ENCODE measurements at regions not wholly inside any gene's neighbourhood (a gene's known extent, or its start where the extent isn't known, plus 50 kb on each side); places are given as distances from the start of the nearest gene placed in this dataset.

DNA sequence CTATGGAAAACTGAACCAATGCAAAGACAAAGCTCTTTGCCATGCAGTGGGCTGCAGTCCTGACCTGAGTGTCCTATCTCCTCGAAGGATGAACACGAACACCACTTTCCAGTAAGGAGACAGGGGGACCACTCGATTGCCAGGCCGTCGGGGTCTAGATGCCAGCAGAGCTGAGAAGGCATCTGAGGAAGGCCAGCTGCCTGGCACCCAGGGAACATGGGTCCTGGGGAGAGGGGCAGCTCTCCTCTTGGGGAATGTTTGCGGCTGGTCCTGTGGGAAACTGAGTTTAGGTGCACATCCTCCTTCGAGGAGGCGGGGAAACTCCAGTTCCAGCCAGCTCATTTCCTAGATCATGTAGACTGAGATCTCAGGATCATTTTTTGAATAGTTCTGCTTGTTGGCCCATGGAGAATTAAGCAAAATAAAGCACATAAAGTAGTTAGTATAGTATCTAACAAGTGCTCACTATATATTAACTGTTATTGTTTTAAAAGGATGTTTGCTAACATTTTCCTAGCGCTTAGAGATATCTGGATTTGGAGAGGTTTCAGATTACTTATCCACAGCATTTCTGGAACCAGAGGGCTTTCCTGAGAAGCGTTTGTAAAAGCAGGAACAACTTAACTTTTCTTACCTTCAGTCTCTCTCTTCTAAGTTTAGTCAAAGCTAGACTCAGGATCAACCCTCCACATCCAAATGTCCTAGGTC is 225.3 kb upstream of the FOXQ1 start:
- no peak for DNase-seq

DNA sequence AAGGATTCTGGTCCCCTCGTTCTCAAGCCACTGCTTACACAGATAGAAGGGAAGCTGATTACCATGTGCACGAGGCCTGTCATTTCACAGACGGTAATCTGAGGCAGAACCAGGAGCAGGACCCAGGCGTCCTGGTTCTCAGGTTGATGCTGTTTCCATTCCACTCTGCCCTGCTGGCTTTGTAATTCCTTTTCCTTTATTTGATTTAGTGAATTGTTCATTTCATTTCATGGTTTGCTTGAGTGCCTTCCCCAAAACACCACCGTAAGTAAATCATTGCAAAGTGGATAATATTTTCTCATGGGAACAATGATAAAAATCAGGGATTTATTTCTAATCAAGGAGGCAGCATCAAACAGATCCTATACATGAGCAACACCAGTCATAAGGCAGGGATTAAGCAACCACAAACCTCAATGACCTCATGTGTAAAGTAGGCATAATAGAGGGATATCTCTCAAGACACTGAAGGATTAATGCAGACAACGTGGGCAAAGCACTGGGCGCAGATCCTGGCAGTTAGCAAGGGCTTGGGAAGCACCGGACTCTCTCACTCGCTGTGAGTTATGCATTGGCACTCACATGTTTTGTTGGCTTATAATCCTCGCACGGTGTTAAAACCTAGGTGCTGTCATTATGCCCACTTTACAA is 229.5 kb upstream of the FOXQ1 start:
- DNase-seq, result peak; percentile 48

DNA sequence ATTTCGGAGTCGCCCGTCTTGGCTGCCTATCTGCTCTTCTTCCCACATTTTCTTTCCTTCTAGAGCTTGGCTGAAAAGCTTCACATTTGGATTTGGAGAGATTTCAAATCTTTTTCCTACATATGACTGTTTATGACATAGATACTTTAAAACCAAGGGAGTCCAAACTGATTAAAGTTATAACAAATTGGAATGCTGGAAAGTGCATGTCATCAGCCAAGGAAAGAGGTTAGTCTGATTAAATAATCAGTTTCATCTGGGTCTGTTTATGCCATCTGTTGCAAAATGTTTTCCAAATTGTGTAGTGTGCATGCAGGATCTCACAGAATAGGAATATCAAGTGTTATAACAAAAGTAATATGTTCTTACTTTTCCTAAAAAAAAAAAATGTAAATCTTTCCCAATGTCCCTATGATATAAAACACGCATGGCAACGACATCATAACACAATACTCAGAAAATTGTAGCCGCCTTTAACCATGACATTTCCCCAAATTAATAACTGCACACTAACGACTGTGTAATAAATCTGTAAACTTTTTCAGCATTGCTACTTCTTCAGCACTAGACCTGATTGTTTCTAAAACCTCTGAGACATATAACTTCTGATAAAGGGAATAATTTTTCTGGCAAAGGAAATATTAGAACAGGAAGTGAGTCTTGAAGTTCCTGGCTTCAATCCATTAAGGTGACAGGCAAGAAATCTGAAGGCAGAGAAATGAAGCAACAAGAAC is 230.2 kb upstream of the FOXQ1 start:
- DNase-seq, result peak; percentile 96

DNA sequence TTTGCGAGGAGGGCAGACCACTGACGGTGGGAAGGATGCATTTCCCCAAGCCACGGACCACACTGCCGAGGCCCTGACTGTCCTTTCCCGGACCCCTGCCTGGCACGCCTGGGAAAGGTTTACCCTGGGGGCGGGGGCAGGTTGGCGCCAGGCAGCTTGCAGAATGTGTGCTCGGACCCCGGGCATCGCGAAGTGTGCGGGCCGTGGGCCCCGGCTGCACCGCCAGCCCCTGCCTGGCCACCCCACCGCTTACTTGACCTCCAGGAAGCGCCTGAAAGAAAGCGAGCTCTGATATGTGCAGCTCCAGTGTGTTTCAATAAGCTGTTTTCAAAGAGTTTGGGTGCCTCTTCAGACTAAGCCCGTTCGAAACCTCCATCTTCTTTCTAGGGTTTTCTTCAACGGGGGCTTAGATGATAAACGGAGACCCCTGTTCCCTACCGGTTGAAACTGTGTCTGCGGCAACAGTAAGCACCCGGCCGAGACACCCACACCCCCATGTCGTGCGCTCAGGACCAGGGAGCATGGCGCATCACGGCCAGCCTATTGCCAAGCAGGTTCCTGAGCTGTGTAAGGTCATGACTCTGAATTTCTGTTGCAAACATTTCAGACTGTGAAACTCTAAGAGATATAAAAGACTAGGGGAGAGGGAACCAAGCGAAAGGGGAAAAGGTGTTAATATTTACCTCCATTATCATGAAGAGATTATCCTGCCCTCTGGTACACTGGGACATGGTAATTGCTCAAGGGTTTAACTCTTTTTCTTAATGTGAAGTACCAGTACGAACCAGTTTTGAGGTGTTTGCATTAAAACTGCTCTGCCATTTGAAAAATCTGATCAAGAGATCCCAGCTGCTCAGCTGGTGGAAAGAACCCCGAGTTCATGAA is 231.2 kb upstream of the FOXQ1 start:
- DNase-seq, result no peak

DNA sequence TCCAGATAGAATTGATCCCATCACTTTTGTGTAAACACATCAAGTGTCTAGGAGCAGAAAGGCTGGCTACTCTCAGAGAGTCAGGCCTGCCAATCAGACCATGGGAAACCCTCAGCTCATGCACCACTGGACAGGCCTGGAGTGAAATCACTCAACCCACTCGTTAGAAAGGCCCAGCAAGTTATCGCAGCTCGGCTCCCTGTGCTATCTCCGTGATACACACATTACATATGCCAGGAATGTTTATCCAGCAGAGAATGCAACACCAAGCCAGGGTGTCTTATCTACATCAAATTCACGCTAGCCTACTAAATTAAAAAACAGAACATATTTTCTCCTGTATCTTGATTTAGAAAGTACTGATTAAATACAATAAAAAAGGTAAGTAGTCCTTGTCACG is 232.4 kb upstream of the FOXQ1 start:
- DNase-seq, result no peak

DNA sequence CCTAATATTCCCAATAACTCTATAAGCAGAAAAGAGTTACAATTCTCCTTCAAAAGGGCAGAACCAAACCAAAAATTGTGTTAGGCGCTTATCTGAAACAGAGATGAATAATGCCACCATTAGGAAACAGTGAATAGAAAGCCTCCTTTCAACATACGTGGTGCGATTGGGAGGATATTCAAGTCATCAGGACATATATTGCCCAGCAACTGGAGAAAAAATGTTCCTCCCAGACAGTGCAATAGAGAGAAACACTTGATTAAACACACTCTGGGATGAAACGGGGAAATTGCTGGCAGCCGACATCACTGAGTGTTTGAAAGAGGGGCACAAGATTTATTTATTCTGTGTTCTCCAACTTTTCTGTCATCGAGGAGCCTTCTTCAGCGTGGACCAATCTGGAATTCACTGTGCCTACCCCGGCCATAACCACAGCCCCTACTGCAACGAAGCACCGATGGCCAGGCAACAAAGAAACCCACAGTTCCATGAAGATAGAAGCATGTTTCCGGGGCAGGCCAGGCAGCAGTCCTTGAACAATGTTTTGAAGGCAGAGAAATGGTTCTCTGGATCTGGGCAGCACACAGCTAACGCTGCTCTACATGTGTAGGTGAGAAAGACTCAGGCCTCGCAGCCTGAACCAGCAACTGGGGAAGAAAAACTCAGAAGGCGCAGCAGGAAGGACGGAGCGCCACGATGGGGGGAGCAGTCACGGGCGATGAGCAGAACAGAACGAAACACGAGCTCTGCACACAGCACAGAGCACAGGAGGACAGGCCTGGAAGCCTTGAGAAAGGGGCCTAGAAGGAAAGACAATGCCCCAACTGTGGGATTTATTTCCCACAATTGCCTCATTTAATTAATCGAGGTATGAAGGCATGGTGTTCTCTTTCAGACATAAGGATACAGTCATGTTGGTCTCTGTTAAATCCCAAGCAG is 234.2 kb upstream of the FOXQ1 start:
- no peak for DNase-seq

DNA sequence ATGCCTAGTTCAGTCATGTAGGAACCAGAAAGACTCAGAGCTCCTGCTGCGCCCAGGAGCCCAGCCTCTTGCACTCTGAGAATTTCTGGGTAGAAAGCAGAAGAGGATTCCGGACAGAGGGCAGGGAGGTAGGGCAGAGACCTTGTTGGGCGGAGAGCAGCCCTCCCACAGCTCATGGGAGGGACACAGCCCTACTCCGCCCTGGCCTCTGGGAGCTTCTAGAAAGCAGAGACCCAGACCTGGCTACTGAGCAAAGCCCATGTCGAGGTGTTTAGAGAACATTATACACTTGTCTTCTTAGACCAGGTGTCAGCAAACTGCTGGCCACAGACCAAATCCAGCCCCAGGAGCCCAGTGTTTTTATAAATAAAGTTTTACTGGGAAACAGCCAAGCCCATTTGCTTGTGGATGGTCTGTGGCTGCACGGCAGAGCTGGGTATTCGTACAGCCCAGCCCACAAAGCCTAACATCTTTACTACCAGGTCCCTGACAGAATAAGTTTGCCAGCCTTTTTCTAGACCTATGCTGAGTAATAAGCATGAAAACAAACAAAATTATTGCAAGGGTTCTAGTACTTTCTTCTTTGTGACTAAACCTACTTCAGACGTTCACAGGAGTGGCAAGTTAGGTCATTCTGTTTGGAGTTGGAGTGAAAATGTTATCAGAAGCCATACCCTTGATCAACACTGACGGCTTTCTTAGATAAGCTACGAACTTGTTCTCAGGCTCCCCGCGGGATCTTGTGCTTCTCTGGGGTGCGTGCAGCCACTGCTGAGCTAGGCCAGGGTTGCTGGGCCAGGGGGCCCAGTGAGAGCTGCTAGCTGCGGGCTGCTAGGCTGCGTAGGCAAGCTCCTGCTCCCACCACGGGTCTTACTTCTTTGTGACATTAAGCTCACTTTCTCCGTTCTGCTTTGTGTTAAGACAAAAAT is 235.1 kb upstream of the FOXQ1 start:
- no peak for DNase-seq

DNA sequence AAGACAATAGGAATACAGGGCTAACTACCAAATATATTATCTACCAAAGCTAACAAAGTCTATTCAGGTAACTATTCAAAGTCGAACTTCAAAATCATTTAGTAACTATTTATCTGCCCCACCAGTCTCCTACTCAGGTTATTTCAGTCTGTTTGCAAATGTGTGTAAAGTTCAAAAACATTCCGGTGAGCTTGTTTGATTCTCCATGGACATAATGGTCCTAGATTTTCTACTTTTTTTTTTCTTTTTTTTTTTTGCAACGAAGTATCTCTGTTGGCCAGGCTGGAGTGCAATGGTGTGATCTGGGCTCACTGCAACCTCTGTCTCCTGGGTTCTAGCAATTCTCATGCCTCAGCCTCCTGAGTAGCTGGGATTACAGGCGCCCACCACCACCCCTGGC is 236.0 kb upstream of the FOXQ1 start:
- no peak for DNase-seq

DNA sequence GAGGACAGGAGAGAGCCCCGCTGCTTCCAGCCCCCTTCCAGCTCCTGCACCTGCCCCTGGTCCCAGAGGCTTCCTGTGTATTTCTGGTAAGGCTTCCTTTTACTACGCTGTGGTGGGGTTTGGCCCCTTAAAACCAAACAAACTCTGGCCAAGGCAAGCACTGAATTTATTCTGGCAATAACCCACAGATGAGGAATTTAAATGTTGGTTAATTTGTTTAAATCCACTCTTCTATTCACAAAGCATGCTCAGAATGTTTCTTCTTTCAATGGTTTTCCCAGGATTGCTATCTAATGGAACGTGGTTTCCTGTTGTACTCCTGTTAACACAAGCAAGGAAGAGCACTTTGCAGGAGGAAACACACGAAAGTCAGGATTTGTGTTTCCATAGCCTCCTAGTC is 236.5 kb upstream of the FOXQ1 start:
- DNase-seq, result no peak

DNA sequence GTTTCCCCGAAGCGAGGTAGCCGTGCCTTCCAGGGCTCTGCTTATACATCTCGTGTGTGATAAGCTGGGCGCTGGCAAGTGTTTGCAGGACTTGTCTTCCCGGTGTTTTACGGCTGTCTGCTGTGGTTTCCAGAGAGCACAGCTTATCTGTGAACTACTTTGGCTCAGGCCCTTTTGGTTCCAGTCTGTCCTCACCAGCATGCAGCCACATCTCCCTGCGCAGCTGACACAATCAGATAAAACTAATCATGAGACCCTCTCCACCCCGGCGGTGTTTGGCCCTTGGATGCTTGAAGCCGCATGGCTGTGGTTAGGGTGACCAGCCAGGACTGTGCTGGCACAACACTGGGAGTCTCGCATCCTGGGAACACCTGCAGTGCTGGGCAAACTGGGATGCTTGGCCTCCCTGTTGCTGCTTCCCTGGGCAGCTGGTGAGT is 241.8 kb upstream of the FOXQ1 start:
- DNase-seq, result no peak

DNA sequence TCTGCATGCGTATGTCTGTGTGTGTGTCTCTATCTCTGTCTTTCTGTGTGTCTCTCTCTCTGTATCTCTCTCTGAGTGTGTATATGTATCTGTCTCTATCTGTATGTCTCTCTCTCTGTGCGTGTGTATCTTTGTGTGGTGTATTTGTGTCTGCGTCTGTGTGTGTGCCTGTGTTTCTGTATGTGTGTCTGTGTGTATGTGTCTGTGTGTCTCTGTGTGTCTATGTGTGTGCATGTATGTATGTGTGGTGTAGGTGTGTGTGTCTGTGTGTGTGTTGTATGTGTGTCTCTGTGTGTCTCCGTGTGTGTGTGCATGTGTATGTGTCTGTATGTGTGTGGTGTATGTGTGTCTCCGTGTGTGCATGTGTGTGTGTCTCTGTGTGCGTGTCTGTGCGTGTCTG is 243.0 kb upstream of the FOXQ1 start:
- no peak for DNase-seq

DNA sequence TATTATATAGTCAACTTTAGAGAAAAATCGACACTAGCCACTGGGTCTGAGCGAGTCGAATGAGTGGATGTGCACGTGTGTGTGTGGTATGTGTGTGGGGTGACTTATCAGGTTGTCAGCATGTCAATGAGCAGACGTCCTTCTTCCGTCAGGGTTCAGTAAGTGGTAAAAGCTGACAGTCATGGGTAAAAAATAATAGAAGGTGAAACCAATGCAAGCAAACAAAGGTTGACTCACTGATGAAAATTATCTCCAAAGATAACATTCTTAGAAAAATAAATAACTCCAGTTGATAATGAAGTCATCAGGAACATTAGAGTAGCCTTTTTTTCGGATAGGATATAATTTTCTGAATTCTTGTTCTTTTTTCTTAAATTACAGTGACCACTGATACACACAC is 243.8 kb upstream of the FOXQ1 start:
- no peak for DNase-seq

DNA sequence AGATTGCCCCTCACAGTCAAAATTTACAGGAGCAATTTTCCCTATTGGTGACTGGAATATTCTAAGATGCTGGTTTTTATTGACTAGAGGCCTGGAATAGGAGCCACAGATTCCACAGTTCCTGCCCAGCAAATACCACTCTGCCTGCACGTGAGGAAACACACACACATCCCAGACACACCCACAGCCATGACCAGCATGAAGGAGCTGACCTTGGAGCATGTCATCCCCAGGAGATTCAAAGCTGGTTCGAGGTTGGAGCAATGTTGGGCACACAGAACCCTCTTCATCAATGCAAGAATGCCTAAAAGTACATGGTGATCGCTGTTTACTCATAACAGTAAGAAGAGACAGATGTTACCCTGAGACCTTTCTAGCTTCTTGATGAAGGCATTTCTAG is 244.6 kb upstream of the FOXQ1 start:
- DNase-seq, result no peak

DNA sequence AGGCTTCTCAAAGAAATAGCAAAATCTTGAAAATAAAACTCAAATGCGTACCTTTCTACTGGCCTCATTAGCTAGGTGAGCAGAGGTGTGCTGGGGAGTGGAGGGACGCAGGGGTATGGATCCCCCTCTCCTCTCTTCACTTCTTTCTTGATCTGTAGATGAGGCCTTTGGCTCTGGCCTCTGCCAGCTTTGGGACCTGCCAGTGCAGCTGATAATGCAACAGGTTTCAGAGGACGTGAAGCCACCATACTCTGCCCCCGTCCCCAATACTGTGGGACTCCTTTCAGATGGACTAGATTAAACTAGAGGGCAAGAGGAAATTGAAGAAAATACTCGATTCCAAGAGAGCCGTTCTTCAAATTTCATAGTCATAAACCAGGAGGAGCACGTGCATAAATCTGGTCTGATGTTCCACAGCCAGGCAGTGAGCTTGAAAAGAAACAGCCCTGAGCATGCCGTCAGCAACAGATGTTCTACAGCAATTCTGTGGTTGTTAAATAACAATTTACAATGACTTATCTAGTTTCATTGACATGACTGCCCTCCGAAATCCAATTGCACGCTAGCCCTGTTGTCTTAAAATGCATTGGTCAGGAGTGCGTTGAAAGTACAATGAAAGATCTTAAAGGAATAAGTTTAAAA is 245.3 kb upstream of the FOXQ1 start:
- DNase-seq, result peak; percentile 12

DNA sequence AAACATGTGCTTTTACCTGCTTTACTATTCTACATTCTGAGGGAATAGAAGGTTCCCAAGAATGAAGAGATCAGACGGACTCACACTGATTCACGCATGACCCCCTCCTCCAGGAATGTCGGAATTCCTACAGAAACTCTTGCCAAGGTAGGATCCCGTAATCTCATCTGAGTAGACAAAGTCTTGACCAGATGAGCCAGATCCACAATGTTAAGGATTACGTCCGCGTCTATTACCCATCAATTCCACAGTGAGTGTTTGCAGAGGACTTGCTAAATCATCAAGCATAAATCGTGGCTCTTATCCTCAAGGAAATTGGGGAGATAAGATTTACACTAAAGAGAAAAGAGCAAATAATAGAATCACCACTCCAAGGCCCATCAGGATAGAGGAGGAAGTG is 245.9 kb upstream of the FOXQ1 start:
- no peak for DNase-seq

DNA sequence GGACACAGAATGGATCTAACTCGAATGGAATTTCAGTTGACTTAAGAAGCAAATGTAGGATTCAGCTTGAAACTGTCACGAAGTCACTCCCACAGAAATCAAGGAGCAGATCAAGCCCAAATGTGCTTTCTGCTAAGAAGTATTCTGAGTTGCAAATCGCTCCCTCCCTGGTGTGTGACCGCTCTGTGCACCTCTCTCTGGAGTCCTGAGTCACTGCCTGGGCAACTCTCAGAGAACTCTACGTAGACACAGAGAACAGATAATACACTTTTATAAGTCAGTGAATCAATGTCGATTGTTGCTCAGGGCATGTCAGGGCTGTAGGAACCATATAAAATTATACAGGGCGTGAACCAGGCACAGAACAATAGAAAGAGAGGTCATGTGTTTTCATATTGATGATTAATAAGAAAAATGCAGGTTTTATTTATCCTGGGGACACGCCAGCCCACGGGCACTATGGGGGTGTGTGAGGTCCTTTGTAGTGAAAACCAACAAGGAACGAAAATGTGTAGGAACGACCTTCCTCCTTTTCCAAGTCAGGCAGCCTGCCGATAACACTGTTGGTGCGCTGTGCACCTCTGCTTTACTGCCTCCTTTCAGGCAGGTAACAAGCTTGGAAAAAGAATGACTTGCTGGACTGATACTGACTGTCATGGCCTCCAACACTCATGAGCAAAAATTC is 248.1 kb upstream of the FOXQ1 start:
- DNase-seq, result peak; percentile 30

DNA sequence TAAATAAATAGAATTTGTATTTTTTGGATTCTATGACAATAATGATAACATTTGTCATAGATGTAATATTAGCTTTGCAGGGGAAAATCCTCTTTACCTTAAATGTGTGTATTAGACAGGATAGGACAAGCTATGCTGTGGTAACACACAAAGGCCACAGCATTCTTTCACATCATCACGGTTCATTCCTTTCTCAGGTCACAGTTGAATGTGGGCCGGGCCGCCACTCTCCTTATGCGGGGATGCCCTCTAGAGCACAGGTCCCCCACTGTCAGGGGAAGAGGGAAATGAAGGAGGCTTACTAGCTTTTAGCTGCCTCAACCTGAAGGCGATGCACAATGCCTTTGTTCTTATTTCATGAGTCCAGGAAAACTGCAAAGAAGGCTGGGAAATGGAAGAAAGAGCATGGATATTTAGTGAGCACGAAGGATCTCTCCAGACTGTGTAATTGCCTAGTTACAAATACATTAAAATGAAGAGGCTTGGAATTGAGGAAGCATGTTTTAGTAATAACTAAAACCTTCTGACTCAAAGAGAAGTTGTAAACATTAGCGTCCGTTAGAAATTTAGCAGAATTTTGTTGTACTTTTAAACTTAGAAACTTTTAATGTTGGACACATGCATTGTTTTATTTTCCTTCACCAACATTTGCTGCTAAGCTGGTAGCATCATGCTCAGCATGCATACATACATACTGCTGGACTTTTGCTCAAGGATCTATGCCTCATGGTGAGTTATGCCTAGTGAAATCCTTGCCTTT is 248.9 kb upstream of the FOXQ1 start:
- peak; percentile 11 for DNase-seq

DNA sequence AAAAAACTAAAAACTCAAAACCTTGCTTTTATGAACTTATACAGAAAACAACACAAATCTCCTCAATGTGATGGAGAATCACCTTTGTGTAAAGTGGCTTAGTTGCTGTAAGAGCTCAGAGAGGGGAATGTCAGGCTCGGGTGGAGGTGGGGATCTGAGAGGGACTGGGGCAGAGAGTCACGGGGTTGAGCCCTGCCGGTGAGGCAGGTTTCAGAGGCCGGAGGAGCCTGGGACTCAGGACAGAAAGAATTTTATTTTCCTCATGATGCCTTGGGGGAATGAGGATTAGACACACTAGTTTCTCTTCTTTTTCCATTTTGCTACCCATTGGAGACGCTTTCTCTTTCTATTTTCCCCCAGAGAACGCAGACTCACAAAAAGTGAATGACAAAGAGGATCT is 252.3 kb upstream of the FOXQ1 start:
- no peak for DNase-seq
